Mesenteric fat pad (tissue), 1 donor: ENCODE measurements at regions not wholly inside any gene's neighbourhood (a gene's known extent, or its start where the extent isn't known, plus 50 kb on each side); places are given as distances from the start of the nearest gene placed in this dataset.
"Not testable (repeated sequence)": the region's sequence is repeated elsewhere in the genome, so short reads cannot be mapped to it uniquely, and the experiment has no call there.

Source experiments
- DNase-seq: peaks from one replicate; pipeline ENCODE4 v3.0.0-alpha.2; 2020; ENCODE audit warnings: low spot score
- donor health status: DM: yes; HTN: yes; CAD: no.

DNA sequence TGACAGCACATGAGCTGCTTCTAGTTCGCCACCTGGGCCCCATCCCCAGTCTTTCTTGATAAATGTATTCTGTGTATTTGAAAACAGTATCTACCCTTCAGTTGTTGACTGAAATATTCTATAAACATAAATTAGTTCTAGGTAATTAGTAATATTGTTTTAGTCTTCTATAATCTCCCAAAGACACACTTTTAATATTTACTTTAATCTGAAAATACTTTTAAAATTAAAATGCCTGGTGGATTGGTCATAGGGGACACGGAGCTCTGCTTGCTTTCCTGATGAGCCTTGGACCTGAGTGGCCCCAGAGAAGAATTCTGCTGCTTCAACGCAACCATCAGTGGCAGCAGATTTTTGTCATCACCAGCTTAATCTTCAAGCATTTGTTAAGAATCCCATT is 234.5 kb downstream of the THBS2 start:
- no peak for DNase-seq

DNA sequence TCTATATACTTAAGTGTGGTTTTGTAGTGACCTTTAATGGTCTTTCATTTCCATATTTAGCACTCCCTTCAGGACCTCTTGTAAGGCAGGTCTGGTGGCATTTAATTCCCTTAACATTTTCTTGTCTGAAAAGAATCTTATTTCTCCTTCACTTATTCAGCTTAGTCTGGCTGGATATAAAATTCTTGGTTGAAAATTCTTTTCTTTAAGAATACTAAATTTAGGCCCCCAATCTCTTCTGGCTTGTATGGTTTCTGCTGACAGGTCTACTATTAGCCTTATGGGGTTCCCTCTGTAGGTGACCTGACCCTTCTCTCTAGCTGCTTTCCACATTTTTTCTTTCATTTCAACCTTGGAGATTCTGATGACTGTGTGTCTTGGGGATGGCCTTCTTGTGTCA is 236.9 kb downstream of the THBS2 start:
- no peak for DNase-seq

DNA sequence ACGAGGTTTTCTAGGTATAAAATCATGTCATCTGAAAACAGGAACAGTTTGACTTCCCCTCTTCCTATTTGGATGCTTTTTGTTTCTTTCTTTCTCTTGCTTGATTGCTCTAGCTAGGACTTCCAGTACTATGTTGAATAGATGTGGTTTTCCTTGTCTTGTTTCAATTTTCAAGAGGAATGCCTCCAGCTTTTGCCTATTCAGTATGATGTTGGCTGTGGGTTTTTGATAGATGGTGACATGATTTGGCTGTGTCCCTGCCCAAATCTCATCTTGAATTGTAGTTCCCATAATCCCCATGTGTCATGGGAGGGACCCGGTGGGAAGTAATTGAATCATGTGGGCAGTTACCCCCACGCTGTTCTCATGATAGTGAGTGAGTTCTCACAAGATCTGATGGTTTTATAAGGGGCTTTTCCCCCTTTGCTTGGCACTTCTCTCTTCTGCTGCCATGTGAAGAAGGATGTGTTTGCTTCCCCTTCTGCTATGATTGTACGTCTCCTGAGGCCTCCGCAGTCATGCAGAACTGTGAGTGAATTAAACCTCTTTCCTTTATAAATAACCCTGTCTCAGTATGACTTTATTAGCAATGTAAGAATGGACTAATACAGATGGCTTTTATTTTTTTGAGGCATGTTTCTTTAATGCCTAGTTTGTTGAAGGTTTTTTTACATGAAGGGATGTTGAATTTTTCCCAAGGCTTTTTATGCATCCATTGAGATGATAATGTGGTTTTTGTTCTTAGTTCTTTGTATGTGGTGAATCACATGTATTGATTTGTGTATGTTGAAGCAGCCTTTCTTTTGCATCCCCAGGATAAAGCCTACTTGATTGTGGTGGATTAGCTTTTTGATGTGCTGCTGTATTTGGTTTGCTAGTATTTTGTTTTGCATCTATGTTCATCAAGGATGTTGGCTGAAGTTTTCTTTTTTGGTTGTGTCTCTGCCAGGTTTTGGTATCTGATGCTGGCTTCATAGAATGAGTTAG is 239.1 kb downstream of the THBS2 start:
- DNase-seq = no peak

DNA sequence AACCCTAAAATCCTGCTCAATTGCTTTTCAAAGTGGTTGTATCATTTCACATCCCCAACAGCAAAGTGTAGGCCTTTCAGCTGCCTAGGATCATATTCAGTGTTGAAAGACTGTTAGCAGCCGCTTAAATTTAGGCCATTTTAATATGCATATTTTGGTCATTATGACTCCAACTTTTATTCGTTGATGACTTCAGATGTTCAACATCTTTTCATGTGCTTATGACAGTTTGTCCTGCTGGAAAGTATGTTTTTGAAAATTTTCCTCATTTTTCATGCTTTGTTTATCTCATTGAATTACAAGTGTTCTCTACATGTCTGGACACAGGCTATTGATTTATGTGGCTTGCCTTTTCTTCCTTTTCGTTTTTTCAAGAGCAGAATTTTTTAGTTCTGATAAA is 244.0 kb downstream of the THBS2 start:
- DNase-seq = no peak

DNA sequence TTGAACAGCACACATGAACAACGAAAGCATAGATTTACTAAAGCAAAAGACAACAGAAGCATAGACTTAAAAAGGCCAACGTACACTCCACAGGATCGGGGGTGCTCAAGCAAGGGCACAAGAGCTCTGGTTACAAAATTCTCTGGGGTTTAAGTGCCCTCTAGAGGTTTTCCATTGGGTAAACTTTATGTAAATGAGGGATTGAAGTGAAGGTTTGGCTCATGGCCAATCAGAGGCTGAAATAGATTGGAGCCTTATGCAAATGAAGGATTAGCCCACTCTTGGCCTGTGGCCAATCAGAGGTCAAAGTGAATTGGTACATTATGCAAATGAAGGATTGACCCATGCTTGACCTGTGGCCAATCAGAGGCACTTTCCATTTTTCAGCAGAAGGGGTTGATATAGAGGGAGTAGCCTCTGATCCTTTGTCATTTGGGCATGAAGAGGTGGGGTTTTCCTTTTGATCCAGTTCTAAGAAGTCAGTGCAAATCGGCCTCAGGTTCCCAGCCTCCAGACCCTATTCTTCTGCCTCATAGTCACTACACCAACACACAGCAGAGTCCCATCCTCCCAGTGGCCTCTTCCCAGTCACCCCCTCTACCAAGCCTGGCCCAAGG is 244.9 kb downstream of the THBS2 start:
- no peak for DNase-seq

DNA sequence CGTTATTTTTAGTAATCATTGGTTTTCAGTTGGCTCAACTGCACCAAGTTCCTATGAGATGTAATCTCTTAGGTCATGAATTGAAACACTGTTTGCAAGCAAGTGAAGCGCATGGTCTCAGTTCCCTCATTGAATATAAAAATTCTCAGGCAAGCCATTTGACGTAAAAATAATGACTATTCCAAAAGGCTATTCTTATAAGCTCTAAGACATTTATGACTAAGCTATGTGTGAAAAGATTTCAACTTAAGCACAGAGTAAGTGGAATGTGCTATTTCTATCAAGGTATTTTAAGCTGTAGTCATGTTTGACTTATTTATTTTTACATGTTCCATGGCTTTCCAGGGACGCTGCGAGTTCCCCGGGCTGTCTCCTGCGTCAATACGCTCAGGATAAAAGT is 248.5 kb downstream of the THBS2 start:
- DNase-seq = no peak

DNA sequence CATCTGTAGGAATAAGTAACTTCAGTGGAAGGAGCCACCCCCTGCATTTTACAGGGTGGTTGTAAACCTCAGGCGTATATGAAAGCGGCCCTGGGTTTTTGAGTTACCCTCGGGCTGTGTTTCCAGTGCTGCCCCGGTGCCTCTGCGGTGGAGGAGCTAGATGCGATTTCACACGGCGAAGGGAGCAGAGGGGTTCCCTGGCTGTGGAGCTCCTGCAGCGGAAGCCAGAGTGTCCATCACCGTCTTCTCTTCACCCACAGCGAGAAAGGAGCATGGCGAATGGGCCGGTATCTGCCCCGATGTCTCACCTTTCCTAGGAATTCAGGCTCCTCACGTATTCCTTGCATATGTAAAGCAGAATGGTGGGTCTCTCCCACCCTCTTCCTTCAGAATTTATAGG is 253.6 kb downstream of the THBS2 start:
- no peak for DNase-seq

DNA sequence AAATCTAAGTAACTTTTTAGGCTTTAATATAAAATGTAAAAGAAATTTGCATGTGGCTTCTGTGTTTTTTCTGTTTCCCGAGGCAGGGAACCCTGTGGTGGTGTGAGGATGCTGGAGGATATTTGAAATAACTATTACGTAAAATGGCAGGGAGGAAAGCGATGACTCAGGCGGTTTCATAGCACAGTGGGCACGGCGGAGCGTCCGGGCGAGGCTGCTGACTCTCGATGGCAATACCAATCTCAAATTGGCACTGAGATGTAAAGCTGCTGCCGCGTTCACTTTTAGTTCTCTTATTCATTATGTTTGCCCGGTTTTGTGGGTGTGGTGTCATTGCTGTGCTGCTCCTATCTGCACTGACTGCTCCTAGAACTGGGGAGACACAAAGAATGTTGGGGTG is 254.3 kb downstream of the THBS2 start:
- DNase-seq = no peak

DNA sequence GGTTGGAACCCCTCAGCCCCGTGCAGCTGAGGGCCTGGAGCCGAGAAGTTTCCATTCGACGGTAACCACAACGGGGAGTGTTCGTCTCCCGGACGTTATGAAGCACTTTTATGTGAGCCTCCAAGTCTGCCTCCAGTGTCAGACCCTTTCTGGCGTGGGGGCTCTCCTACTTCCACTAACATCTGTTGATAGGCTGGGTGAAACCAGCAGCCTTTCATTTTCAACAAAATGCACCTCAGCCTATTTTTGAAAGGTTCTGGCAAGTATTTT is 257.4 kb downstream of the THBS2 start:
- DNase-seq = no peak

DNA sequence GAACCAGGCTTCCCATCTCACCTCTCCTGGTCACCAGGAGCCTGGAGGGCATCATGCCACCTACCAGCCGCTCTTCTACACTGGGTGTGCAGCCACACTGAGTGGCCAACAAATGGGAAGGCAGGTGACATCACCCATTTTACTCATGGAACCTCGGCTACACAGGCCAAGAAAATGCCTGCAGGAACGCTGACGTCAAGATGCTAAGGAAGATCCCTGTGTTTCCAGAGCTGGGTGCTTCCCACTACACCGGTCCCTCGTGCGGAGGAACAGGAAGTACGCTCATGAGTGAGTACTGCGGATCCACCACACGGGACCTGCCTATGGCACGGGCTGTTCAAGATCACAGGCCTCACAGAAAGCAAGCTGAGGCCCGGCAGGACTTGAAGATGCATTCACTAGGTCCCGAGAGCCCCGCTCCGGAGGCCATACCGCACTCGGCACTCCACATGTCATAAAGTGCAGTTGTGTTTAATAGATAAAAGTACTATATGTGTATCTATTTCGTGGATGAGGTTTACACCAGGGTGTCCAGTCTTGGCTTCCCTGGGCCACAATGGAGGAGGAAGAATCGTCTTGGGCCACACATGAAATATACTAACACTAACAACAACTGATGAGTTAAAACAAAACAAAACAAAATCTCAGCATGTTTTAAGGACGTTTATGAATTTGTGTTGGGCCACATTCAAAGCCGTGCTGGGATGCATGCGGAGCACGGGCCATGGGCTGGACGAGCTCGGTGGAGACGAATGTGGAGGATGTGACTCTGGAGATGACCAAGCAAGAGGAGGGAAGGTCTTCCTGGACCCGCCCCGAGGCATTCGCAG is 257.9 kb downstream of the THBS2 start:
- no peak for DNase-seq

DNA sequence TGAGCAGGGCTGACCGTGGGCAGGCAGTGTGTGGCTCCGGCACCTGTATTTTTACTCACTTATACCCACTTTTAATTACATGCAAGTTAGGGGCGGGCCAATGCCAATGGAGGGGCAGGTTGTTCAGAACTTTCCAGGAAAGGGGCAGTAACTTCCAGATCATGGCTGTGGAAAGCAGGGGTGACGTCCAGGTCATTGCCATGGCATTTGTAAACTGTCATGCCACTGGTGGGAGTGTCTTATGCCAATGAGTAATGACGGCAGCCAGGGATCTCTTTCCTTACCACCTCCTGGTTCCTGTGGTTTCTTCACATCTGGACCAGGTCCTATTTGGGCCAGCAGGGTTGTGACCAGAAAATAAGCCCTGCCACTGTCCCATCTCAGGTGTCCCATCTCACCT is 258.7 kb downstream of the THBS2 start:
- no peak for DNase-seq

DNA sequence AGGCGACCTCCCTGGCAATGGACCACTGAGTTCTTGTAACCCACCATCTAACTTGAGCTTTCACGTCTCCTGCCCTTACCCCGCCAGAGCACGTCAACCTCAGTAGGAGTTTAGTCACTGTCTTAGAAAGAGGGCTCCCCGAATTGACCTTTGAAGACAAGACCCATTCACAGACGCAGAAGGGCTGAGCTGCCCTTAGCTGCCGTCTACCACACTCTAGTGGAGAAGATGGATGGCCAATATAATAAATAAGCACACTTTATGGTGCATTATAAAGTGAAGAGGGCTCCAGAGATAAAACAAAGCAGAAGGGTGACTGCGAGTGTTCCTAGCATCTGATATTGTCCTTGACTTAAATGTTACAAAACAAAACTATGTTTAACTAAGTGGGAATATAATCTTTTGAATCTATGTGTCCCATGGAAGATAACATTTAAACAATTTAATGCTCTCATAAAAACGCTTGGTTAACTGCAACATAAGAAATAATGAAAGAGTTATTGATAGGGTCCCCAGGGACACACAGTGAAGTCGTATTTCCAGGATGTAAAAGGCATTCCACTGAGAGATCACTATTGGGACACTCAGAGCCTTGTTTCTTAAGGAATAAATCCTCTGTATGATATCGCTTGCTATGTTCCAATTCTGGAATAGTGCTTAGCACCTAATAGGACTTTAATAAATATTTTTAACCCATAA is 261.1 kb downstream of the THBS2 start:
- no peak for DNase-seq

DNA sequence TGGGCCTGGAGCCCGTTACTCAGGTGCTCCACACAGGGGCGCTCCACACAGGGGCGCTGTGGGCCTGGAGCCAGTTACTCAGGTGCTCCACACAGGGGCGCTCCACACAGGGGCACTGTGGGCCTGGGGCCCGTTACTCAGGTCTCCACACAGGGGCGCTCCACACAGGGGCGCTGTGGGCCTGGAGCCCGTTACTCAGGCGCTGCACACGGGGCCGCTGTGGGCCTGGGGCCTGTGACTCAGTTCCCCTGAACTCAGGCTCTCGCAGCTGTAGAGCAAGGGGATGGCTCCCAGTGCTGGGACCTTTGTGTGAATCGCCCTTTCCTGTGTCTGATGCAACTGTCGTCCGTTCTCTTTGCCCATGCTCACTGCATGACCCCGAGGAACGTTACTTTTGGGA is 262.0 kb downstream of the THBS2 start:
- DNase-seq = not testable (repeated sequence)

DNA sequence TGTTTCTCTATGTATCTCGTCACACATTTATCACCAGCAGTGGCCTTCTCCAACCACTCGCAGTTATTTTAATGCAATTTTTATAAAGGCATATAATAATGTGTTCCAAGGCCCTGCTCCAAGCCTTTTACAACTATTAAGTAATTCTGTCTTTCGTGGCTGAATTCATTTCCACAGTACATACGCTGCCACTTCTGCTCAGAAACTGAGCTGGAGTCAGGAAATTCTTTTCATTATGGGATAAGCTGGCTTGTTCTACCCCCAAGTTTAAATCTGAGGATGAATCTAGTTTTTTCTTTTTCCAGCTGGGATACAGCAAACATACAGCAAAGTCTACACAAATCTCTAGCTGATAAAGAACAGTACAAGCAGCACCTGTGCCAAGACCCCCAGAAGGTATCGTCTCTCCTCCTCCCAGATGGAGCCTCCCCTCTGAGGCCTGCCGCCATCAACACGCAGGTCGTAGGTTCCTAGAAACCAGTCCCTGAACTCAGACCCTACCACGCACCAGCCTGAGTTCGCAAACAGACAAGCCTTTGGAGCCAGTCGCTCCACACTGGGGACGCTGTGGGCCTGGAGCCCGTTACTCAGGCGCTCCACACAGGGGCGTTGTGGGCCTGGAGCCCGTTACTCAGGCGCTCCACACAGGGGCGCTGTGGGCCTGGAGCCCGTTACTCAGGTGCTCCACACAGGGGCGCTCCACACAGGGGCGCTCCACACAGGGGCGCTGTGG is 263.5 kb downstream of the THBS2 start:
- no peak for DNase-seq

DNA sequence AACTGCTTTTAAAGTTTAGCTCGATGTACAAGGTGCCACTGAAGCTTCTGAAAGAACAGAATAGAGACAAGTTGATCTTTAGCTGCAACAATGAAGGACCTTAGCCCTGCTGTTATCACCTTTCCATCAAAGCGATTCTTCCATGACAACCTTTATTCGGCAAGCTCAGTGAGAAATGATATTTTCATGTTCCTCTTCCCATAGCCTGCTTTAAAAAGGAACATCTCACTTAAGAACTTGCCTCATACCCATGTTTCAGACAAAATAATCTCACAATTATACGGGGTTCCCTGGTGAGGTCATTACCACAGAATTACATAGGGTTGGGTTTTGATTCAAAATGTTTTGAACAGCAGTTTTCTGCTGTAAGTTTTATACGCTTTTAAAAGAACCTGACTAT is 264.2 kb downstream of the THBS2 start:
- DNase-seq = no peak

DNA sequence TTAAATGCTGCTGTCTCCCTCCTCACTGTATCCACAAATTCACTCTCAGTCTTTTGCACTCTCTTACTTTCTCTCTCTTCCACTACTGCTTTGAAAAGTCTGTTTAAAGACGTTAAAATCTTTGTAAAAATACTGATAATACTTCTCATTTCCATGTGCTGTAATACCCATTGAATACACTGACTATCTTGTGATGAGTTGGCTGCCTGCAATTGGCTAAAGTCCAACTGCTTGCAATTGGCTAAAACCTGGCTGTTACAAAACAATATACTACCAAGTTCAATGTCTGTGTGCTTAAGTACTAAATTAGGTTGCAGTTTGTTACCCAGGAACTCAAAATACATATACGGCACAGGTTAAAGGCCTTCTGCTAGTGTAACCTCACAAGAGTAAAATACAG is 264.8 kb downstream of the THBS2 start:
- DNase-seq = no peak

DNA sequence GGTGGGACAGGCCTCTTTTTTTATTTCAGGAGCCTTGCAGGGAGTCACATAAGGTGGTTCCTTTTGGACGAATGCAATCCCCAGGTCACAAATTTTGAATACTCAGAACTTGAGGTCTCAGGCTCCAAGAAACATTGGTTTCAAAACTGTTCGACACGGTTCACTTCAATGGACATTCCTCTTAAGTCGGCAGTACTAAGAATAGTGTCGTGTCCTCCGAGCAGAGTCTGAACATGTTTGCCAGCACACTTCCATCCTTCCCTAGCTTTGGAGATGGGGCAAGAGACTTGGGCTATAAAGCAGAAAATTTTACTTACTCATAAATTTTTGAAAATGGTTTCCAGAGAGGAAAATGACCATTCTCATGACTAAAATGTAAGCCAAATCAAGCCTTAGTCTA is 265.4 kb downstream of the THBS2 start:
- DNase-seq = no peak

DNA sequence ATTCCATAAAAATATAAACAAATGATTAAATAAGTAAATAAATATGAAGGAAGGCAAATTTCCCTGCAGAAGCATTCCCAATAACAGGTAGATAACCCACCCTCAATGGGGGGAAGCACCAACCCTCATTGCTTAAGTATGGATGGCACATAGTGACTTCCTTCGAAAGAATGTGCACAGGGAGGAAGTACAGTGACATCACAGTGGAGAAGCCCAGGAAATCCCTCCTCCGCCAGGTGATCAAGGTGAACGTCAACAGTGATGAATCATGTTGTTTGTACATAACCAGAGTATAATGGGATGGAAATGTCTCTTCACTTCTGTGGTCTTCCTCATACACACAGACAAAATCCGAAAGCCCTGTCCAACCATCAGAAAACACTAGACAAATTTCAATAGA is 267.9 kb downstream of the THBS2 start:
- no peak for DNase-seq

DNA sequence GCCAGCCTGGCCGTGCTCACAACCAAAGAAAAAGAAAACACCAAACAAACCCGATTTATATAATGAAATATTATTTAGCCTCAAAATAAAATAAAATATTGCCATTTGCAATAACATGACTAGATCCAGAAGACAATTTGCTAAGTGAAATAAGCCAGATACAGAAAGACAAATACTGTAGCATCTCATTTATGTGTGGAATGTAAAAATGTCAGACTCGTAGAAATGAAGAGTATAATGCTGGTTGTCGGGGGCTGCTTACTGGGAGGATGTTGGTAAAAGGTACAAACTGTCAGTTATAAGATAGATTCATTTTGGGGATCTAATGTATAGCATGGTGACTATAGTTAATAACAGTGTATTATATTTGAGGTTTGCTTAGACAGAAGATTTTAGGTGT is 269.7 kb downstream of the THBS2 start:
- no peak for DNase-seq

DNA sequence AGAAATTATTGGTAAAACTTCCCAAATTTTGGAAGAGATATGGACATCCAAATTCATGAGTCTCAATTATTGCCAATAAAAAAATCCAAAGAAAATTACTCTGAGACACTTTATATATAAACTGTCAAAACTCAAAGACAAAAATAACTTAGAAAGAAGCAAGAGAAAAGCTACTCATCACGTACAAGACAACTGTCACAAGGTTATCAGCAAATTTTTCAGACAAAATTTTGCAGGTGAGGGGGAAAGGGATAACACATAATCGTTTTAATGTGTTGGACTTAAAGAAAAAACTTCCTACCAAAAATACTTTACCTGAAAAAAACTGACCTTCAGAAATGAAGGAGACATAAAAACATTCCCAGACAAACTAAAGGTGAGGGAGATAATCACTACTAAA is 272.5 kb downstream of the THBS2 start:
- DNase-seq = no peak

DNA sequence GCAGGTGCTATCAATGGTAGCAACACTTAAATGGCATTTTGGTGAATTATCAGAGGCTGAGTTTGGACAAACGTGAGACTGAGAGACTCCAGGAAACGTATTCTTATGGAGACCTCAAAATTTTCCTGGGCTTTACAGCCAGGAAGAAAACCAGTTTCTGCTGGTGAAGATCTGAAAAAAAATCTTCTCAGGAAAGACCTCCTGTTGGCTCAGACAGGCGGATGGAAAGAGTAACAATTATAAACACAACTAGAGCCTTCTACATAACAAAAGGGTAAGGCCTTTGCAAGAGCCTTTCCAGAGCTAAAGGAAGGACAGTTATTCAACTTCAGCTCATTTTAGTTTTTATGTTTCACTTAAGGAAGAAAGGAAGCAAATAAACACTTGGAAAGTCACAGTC is 274.4 kb downstream of the THBS2 start:
- DNase-seq = no peak
